HepG2 (cell line): ENCODE measurements at regions not wholly inside any gene's neighbourhood (a gene's known extent, or its start where the extent isn't known, plus 50 kb on each side); places are given as distances from the start of the nearest gene placed in this dataset.

Experiments used
- CTCF ChIP-seq: sonication (generic); formaldehyde crosslinking; IDR thresholded peaks from 2 replicates; pipeline ENCODE4 v1.5.0; 2020; ENCODE audit warnings: mild to moderate bottlenecking, missing genetic modification reagents, moderate library complexity
- NPAS2 ChIP-seq: sonication (generic); formaldehyde crosslinking; IDR thresholded peaks from 2 replicates; pipeline ENCODE4 v1.8.0; 2022; ENCODE audit warnings: mild to moderate bottlenecking, missing genetic modification reagents, borderline replicate concordance
- ZNF407 ChIP-seq: sonication (generic); formaldehyde crosslinking; IDR thresholded peaks from one replicate; pipeline ENCODE4 v1.5.1; 2020; ENCODE audit warnings: mild to moderate bottlenecking, missing genetic modification reagents; ENCODE audit errors: not compliant biosample characterization
- ZNF580 ChIP-seq: IDR thresholded peaks from 2 replicates; pipeline ENCODE4 v1.6.1; 2016; ENCODE audit warnings: low read depth, borderline replicate concordance

- TF ChIP-seq ZNF580 (no peak), NPAS2 (CRISPR knock-in tag) (no peak), ZNF407 (no peak), CTCF (CRISPR knock-in tag) (no peak)
Measured at GRCh38 chr1:60886090-60886489, 196.3 kb upstream of the NFIA start.
